Sigmoid colon (tissue), 6 donors: ENCODE measurements at regions not wholly inside any gene's neighbourhood (a gene's known extent, or its start where the extent isn't known, plus 50 kb on each side); places are given as distances from the start of the nearest gene placed in this dataset.
A peak's percentile ranks its signal among the peaks of the same experiment; 100 is the strongest.

Source experiments
- DNase-seq: peaks from one replicate; pipeline ENCODE4 v3.0.0-alpha.2; 2019
- H3K27ac ChIP-seq, 4 donors: fragments of 200-600 bp; sonication (generic); one replicate each; pipeline ENCODE4 v1.5.1; 2016 to 2019; ENCODE audit warnings: mild to moderate bottlenecking in 1 of 4
- H3K27me3 ChIP-seq, 3 donors: fragments of 200-600 bp; sonication (generic); one replicate each; pipeline ENCODE4 v1.5.1; 2019; ENCODE audit warnings: mild to moderate bottlenecking in 1 of 3
- H3K36me3 ChIP-seq, 4 donors: fragments of 200-600 bp; sonication (generic); one replicate each; pipeline ENCODE4 v1.5.1; 2016 to 2019
- H3K4me1 ChIP-seq, 4 donors: fragments of 200-600 bp; sonication (generic); one replicate each; pipeline ENCODE4 v1.5.1; 2017 to 2019
- H3K4me3 ChIP-seq, 4 donors: fragments of 200-600 bp; sonication (generic); one replicate each; pipeline ENCODE4 v1.5.1; 2017 to 2019; ENCODE audit warnings: mild to moderate bottlenecking in 2 of 4, moderate library complexity in 1 of 4
- H3K9me3 ChIP-seq, 4 donors: fragments of 200-600 bp in 3 of 4; sonication (generic) in 3 of 4; one replicate each; pipeline versions ENCODE4 v1.5.1 to v1.6.1; 2013 to 2019
- CTCF ChIP-seq, 4 experiments: fragments of 450-650 bp in 3 of 4; fragments of 200-600 bp in 1 of 4; IDR thresholded peaks; one replicate each; pipeline ENCODE4 v1.5.1; 2016 to 2019; ENCODE audit warnings: antibody characterized with exemption in 4 of 4, mild to moderate bottlenecking in 3 of 4, moderate library complexity in 2 of 4
- EP300 ChIP-seq, 4 donors: sonication (generic); formaldehyde crosslinking; IDR thresholded peaks; one replicate each; pipeline ENCODE4 v1.6.1; 2017; ENCODE audit warnings: antibody characterized with exemption in 4 of 4
- POLR2A ChIP-seq, 2 donors: fragments of 450-650 bp; IDR thresholded peaks; one replicate each; pipeline ENCODE4 v1.6.1; 2016; ENCODE audit warnings: antibody characterized with exemption in 2 of 2, mild to moderate bottlenecking in 2 of 2, moderate library complexity in 2 of 2
- POLR2AphosphoS5 ChIP-seq, 4 donors: sonication (generic); formaldehyde crosslinking; IDR thresholded peaks; one replicate each; pipeline ENCODE4 v1.6.1; 2017; ENCODE audit warnings: antibody characterized with exemption in 4 of 4
- WGBS, 2 donors: extraction: QIAGEN DNeasy Blood & Tissue Kit; methylation state at CpG; one replicate each; pipeline ENCODE4 v1.1.7; 2013; 5-methylcytosine and 5-hydroxymethylcytosine counted together
- intact Hi-C: fragments of 100-400 bp; cut with DNase I; formaldehyde crosslinking; loops from one replicate; pipeline ENCODE4 v1.15.1; 2023
- donor health status: healthy with polysubstance abuse.
- donor health status: healthy.

DNA sequence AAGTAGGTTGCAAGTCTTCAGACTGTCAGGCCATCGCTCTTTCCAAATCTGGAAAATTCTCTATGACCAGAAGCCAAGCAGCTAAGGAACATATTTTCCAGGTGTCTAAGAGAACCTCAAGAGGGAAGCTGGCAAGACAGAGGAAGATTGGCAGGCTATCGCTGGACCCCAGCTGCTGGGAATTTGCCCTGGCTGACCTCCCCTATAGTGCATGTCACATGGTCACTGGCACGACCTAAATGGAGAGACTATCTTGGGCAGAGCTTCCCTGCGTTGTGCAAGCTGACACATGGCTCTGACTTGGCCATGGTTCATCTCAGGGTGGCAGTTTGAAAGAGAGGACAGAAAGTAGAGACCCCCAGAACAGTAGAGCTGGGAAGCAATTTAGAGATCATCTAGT lies 104.9 kb upstream of the ZNF618 start:
- no peaks in the 10 kb centered on the region for H3K36me3 ChIP-seq
- no peak overlapping the region for H3K4me3 ChIP-seq
- no peak overlapping the region for H3K27ac ChIP-seq
- DNase-seq, result no peak
- intact Hi-C loops, result no loop called here
- no peaks in the 10 kb centered on the region for H3K27me3 ChIP-seq
- H3K9me3 ChIP-seq, result no peaks in the 10 kb centered on the region
- no peaks in the 10 kb centered on the region for H3K4me1 ChIP-seq
- 81 to 88% methylated on average over 4 of the region's 4 CpGs for WGBS, 2 donors
- TF ChIP-seq EP300 (IDR thresholded peaks at IDR 0.05), result no peak
- no peak for TF ChIP-seq POLR2A (IDR thresholded peaks at IDR 0.05)
- TF ChIP-seq POLR2AphosphoS5 (IDR thresholded peaks at IDR 0.05), result no peak
- TF ChIP-seq CTCF (IDR thresholded peaks at IDR 0.05), result no peak

- no peak for DNase-seq
- Histone ChIP-seq H3K4me1 (no peaks in the 10 kb centered on the region), H3K4me3 (no peak overlapping the region), H3K9me3 (no peaks in the 10 kb centered on the region), H3K27me3 (no peaks in the 10 kb centered on the region), H3K27ac (peak overlapping the region in 1 of 4 donors; percentile 18), H3K36me3 (no peaks in the 10 kb centered on the region)
- TF ChIP-seq EP300 (IDR thresholded peaks at IDR 0.05) (no peak), CTCF (IDR thresholded peaks at IDR 0.05) (no peak), POLR2AphosphoS5 (IDR thresholded peaks at IDR 0.05) (peak in 3 of 4 donors; percentile 47 to 56 (median 50)), POLR2A (IDR thresholded peaks at IDR 0.05) (no peak)
- 72 to 73% methylated on average over 6 of the region's 6 CpGs for WGBS, 2 donors
- intact Hi-C loops, result no loop called here
These were observed 103.8 kb upstream of the ZNF618 start for GRCh38 chr9:113772121-113772810.

GRCh38 chr9:113774963-113775362 lies 101.1 kb upstream of the ZNF618 start:
- intact Hi-C loops, result no loop called here
- WGBS, 2 donors, result 91 to 94% methylated on average over 1 of the region's 1 CpG
- no peak for DNase-seq
- H3K4me3 ChIP-seq, result no peak overlapping the region
- no peaks in the 10 kb centered on the region for H3K9me3 ChIP-seq
- no peak for TF ChIP-seq POLR2A (IDR thresholded peaks at IDR 0.05)
- TF ChIP-seq POLR2AphosphoS5 (IDR thresholded peaks at IDR 0.05), result no peak
- TF ChIP-seq CTCF (IDR thresholded peaks at IDR 0.05), result no peak
- no peak for TF ChIP-seq EP300 (IDR thresholded peaks at IDR 0.05)
- no peaks in the 10 kb centered on the region for H3K4me1 ChIP-seq
- H3K27me3 ChIP-seq, result no peaks in the 10 kb centered on the region
- H3K36me3 ChIP-seq, result no peaks in the 10 kb centered on the region
- no peak overlapping the region for H3K27ac ChIP-seq

DNA sequence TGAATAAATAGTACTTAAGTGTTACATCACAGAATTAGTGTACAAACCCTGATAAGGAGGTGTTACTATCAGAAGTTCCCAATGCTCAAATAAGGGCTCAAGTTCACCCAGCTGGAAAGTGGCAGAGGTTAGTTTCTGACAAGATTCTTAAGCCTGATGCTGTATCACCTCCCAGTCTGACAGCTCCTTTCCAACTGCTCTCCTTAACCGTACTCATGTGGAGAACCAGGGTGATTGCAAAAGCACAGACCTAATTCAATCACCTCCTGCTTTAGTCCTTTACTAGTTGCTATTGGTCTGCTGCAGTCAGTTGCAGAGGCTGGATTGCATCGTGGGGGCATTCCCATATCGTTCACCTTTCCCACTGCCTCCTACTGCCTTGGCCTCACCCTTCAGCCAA lies 100.4 kb upstream of the ZNF618 start:
- 15 to 64% methylated on average over 3 of the region's 3 CpGs for WGBS, 2 donors
- Histone ChIP-seq H3K36me3 (no peaks in the 10 kb centered on the region), H3K27me3 (no peaks in the 10 kb centered on the region), H3K4me1 (no peaks in the 10 kb centered on the region), H3K27ac (no peak overlapping the region), H3K4me3 (no peak overlapping the region), H3K9me3 (no peaks in the 10 kb centered on the region)
- DNase-seq, result no peak
- intact Hi-C loops, result no loop called here
- TF ChIP-seq POLR2A (IDR thresholded peaks at IDR 0.05) (no peak), EP300 (IDR thresholded peaks at IDR 0.05) (no peak), CTCF (IDR thresholded peaks at IDR 0.05) (no peak)

GRCh38 chr9:113776194-113776593 lies 99.9 kb upstream of the ZNF618 start:
- H3K4me3 ChIP-seq, result no peak overlapping the region
- TF ChIP-seq POLR2A (IDR thresholded peaks at IDR 0.05) (no peak), CTCF (IDR thresholded peaks at IDR 0.05) (no peak), POLR2AphosphoS5 (IDR thresholded peaks at IDR 0.05) (no peak), EP300 (IDR thresholded peaks at IDR 0.05) (no peak)
- no peaks in the 10 kb centered on the region for H3K9me3 ChIP-seq
- no peaks in the 10 kb centered on the region for H3K36me3 ChIP-seq
- no peak overlapping the region for H3K27ac ChIP-seq
- H3K4me1 ChIP-seq, result no peaks in the 10 kb centered on the region
- no peak for DNase-seq
- intact Hi-C loops, result no loop called here
- 14 to 33% methylated on average over 3 of the region's 3 CpGs for WGBS, 2 donors
- no peaks in the 10 kb centered on the region for H3K27me3 ChIP-seq
